GM23248 (cell line): ENCODE measurements at regions not wholly inside any gene's neighbourhood (a gene's known extent, or its start where the extent isn't known, plus 50 kb on each side); places are given as distances from the start of the nearest gene placed in this dataset.

Source experiments
- EZH2 ChIP-seq: fragments of 200-600 bp; sonication (generic); IDR thresholded peaks from 2 replicates; pipeline ENCODE4 v1.6.1; 2018; ENCODE audit warnings: antibody characterized with exemption, mild to moderate bottlenecking; ENCODE audit not compliant: insufficient read depth, poor library complexity, severe bottlenecking
- EZH2phosphoT487 ChIP-seq: fragments of 200-600 bp; sonication (generic); IDR thresholded peaks from 2 replicates; pipeline ENCODE4 v1.6.1; 2018; ENCODE audit warnings: antibody characterized with exemption, moderate library complexity, mild to moderate bottlenecking, low read depth; ENCODE audit not compliant: insufficient read depth

- TF ChIP-seq EZH2phosphoT487 (no peak), EZH2 (no peak)
These were observed 104.4 kb downstream of the RPL22L1 start for GRCh38 chr3:170765419-170766078.
